Bronchial epithelial cell (primary cell): ENCODE measurements at regions not wholly inside any gene's neighbourhood (a gene's known extent, or its start where the extent isn't known, plus 50 kb on each side); places are given as distances from the start of the nearest gene placed in this dataset.

Experiments
- DNase-seq: peaks from one replicate; pipeline ENCODE4 v3.0.0-alpha.2; 2010; ENCODE audit warnings: low read depth
- FAIRE-seq: peaks from 2 replicates; lab custom pipeline; 2011; peaks lifted over from hg19 to GRCh38; lab: Jason Lieb, UNC
- H3K27me3 ChIP-seq: 2 replicates; pipeline ENCODE4 v1.5.1; 2011; ENCODE audit warnings: low read length; ENCODE audit not compliant: control insufficient read depth, insufficient read depth
- H3K36me3 ChIP-seq: 2 replicates; pipeline ENCODE4 v1.5.1; 2011; ENCODE audit warnings: low read length; ENCODE audit not compliant: control insufficient read depth, insufficient read depth
- H3K4me3 ChIP-seq: 2 replicates; pipeline ENCODE4 v1.5.1; 2011; ENCODE audit warnings: mild to moderate bottlenecking, low read depth, low read length, control low read depth
- CTCF ChIP-seq: IDR thresholded peaks from 2 replicates; pipeline ENCODE4 v1.5.1; 2011; ENCODE audit warnings: mild to moderate bottlenecking, moderate library complexity, low read length, control low read depth, inconsistent platforms; ENCODE audit not compliant: insufficient read depth, severe bottlenecking

DNA sequence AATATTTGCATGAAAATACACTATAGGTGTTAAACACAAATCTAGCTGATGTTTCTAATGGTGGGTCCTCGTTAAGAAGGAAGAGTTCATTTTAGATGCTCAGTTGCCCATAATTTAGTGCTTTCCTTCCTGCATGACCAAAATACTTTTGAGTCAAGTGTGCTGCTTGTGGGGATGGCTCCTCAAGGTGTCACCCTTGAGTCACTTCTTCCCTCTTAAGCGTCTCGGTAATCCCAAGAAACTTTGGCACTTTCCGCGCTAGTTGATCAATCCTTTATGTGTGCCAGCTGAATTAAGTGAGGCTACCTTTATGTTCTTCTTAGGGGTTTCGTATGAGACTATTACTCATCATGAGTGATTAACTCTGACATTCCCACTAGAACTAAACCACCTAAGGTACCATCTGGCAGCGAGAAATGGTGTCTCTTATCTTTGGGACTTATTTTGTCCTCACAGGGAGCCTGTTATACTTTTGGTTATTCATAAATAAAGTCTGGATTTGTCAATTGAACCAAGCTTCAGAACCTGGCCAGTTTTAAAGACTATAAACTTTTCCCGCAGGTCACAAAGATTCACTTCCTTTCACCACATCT, 106.8 kb downstream of the NHLRC3 start:
- no peak overlapping the region for H3K4me3 ChIP-seq
- H3K27me3 ChIP-seq: no peaks in the 10 kb centered on the region

GRCh38 chr13:39148513-39148961, 110.3 kb downstream of the NHLRC3 start:
- FAIRE-seq (peak; percentile 98), DNase-seq (peak; percentile 94)
- no peaks in the 10 kb centered on the region for H3K27me3 ChIP-seq
- no peak overlapping the region for H3K4me3 ChIP-seq
- no peak for TF ChIP-seq CTCF
- H3K36me3 ChIP-seq: no peaks in the 10 kb centered on the region

More for the DNA sequence above, 106.8 kb downstream of the NHLRC3 start:
- peak; percentile 70 for DNase-seq
- no peaks in the 10 kb centered on the region for H3K36me3 ChIP-seq
- peak; percentile 82 for FAIRE-seq
- TF ChIP-seq CTCF: peak; percentile 81

GRCh38 chr13:39149896-39150295, 111.6 kb downstream of the NHLRC3 start:
- no peaks in the 10 kb centered on the region for H3K36me3 ChIP-seq
- H3K4me3 ChIP-seq: no peak overlapping the region
- no peak for TF ChIP-seq CTCF
- FAIRE-seq (no peak), DNase-seq (no peak)
- H3K27me3 ChIP-seq: no peaks in the 10 kb centered on the region

- no peaks in the 10 kb centered on the region for H3K36me3 ChIP-seq
- peaks cover 3% of the 10 kb centered on the region for H3K27me3 ChIP-seq
- FAIRE-seq: no peak
- no peak for TF ChIP-seq CTCF
- no peak overlapping the region for H3K4me3 ChIP-seq
- no peak for DNase-seq
These were observed 115.8 kb downstream of the NHLRC3 start for GRCh38 chr13:39154041-39154440.

- Histone ChIP-seq H3K36me3 (no peaks in the 10 kb centered on the region), H3K27me3 (peaks cover 5% of the 10 kb centered on the region), H3K4me3 (no peak overlapping the region)
- DNase-seq (peak; percentile 25), FAIRE-seq (no peak)
- TF ChIP-seq CTCF: no peak
These were observed 121.1 kb downstream of the NHLRC3 start for GRCh38 chr13:39159393-39159792.
